ENCODE measurements at regions not wholly inside any gene's neighbourhood (a gene's known extent, or its start where the extent isn't known, plus 50 kb on each side); places are given as distances from the start of the nearest gene placed in this dataset.

GRCh38 chr22:47284360-47284759, 521.9 kb downstream of the TBC1D22A start:
- Histone ChIP-seq H3K27ac (ENCODE audit: low read length) (no peak overlapping the region), H3K4me1 (ENCODE audit: control insufficient read depth in 1 of 2, insufficient read depth in 2 of 2, low read length in 2 of 2) (no peaks in the 10 kb centered on the region), H3K9me3 (ENCODE audit: control insufficient read depth in 1 of 2, low read length in 2 of 2) (no peaks in the 10 kb centered on the region), H3K4me3 (ENCODE audit: low read depth in 1 of 2, low read length in 2 of 2) (no peak overlapping the region), H3K36me3 (ENCODE audit: control insufficient read depth in 1 of 2, insufficient read depth in 2 of 2, low read length in 2 of 2) (no peaks in the 10 kb centered on the region), H3K27me3 (ENCODE audit: low read depth, low read length) (no peaks in the 10 kb centered on the region)

GRCh38 chr22:47283616-47284270, 521.3 kb downstream of the TBC1D22A start:
- Histone ChIP-seq H3K27ac (ENCODE audit: low read length) (no peak overlapping the region), H3K9me3 (ENCODE audit: control insufficient read depth in 1 of 2, low read length in 2 of 2) (no peaks in the 10 kb centered on the region), H3K4me3 (ENCODE audit: low read depth in 1 of 2, low read length in 2 of 2) (no peak overlapping the region), H3K4me1 (ENCODE audit: control insufficient read depth in 1 of 2, insufficient read depth in 2 of 2, low read length in 2 of 2) (no peaks in the 10 kb centered on the region), H3K36me3 (ENCODE audit: control insufficient read depth in 1 of 2, insufficient read depth in 2 of 2, low read length in 2 of 2) (no peaks in the 10 kb centered on the region), H3K27me3 (ENCODE audit: low read depth, low read length) (no peaks in the 10 kb centered on the region)

GRCh38 chr22:47282851-47283250, 520.4 kb downstream of the TBC1D22A start:
- H3K27me3 ChIP-seq (ENCODE audit: low read depth, low read length): no peaks in the 10 kb centered on the region
- H3K9me3 ChIP-seq (ENCODE audit: control insufficient read depth in 1 of 2, low read length in 2 of 2): no peaks in the 10 kb centered on the region

GRCh38 chr22:47282366-47282765, 519.9 kb downstream of the TBC1D22A start:
- H3K36me3 ChIP-seq (ENCODE audit: control insufficient read depth in 1 of 2, insufficient read depth in 2 of 2, low read length in 2 of 2): no peaks in the 10 kb centered on the region
- no peak overlapping the region for H3K4me3 ChIP-seq (ENCODE audit: low read depth in 1 of 2, low read length in 2 of 2)
- H3K27me3 ChIP-seq (ENCODE audit: low read depth, low read length): no peaks in the 10 kb centered on the region
- H3K9me3 ChIP-seq (ENCODE audit: control insufficient read depth in 1 of 2, low read length in 2 of 2): no peaks in the 10 kb centered on the region
- no peak overlapping the region for H3K27ac ChIP-seq (ENCODE audit: low read length)
- H3K4me1 ChIP-seq (ENCODE audit: control insufficient read depth in 1 of 2, insufficient read depth in 2 of 2, low read length in 2 of 2): no peaks in the 10 kb centered on the region

More at GRCh38 chr22:47282851-47283250, 520.4 kb downstream of the TBC1D22A start:
- no peaks in the 10 kb centered on the region for H3K36me3 ChIP-seq (ENCODE audit: control insufficient read depth in 1 of 2, insufficient read depth in 2 of 2, low read length in 2 of 2)
- H3K4me3 ChIP-seq (ENCODE audit: low read depth in 1 of 2, low read length in 2 of 2): no peak overlapping the region
- H3K27ac ChIP-seq (ENCODE audit: low read length): no peak overlapping the region
- no peaks in the 10 kb centered on the region for H3K4me1 ChIP-seq (ENCODE audit: control insufficient read depth in 1 of 2, insufficient read depth in 2 of 2, low read length in 2 of 2)

- Histone ChIP-seq H3K4me3 (ENCODE audit: low read depth in 1 of 2, low read length in 2 of 2) (no peak overlapping the region), H3K4me1 (ENCODE audit: control insufficient read depth in 1 of 2, insufficient read depth in 2 of 2, low read length in 2 of 2) (no peaks in the 10 kb centered on the region), H3K9me3 (ENCODE audit: control insufficient read depth in 1 of 2, low read length in 2 of 2) (no peaks in the 10 kb centered on the region), H3K36me3 (ENCODE audit: control insufficient read depth in 1 of 2, insufficient read depth in 2 of 2, low read length in 2 of 2) (no peaks in the 10 kb centered on the region), H3K27ac (ENCODE audit: low read length) (no peak overlapping the region), H3K27me3 (ENCODE audit: low read depth, low read length) (no peaks in the 10 kb centered on the region)
Measured at GRCh38 chr22:47281126-47282106, 519.0 kb downstream of the TBC1D22A start.

- Histone ChIP-seq H3K4me3 (ENCODE audit: low read depth in 1 of 2, low read length in 2 of 2) (no peak overlapping the region), H3K36me3 (ENCODE audit: control insufficient read depth in 1 of 2, insufficient read depth in 2 of 2, low read length in 2 of 2) (no peaks in the 10 kb centered on the region), H3K27me3 (ENCODE audit: low read depth, low read length) (no peaks in the 10 kb centered on the region), H3K4me1 (ENCODE audit: control insufficient read depth in 1 of 2, insufficient read depth in 2 of 2, low read length in 2 of 2) (no peaks in the 10 kb centered on the region), H3K27ac (ENCODE audit: low read length) (no peak overlapping the region), H3K9me3 (ENCODE audit: control insufficient read depth in 1 of 2, low read length in 2 of 2) (no peaks in the 10 kb centered on the region)
Measured at GRCh38 chr22:47280301-47280700, 517.9 kb downstream of the TBC1D22A start.

- Histone ChIP-seq H3K4me1 (ENCODE audit: control insufficient read depth in 1 of 2, insufficient read depth in 2 of 2, low read length in 2 of 2) (no peaks in the 10 kb centered on the region), H3K27me3 (ENCODE audit: low read depth, low read length) (no peaks in the 10 kb centered on the region), H3K36me3 (ENCODE audit: control insufficient read depth in 1 of 2, insufficient read depth in 2 of 2, low read length in 2 of 2) (no peaks in the 10 kb centered on the region), H3K4me3 (ENCODE audit: low read depth in 1 of 2, low read length in 2 of 2) (no peak overlapping the region), H3K9me3 (ENCODE audit: control insufficient read depth in 1 of 2, low read length in 2 of 2) (no peaks in the 10 kb centered on the region), H3K27ac (ENCODE audit: low read length) (no peak overlapping the region)
Measured at GRCh38 chr22:47279746-47280145, 517.3 kb downstream of the TBC1D22A start.

GRCh38 chr22:47279337-47279736, 516.9 kb downstream of the TBC1D22A start:
- no peaks in the 10 kb centered on the region for H3K27me3 ChIP-seq (ENCODE audit: low read depth, low read length)
- no peaks in the 10 kb centered on the region for H3K36me3 ChIP-seq (ENCODE audit: control insufficient read depth in 1 of 2, insufficient read depth in 2 of 2, low read length in 2 of 2)
- H3K27ac ChIP-seq (ENCODE audit: low read length): no peak overlapping the region
- H3K4me1 ChIP-seq (ENCODE audit: control insufficient read depth in 1 of 2, insufficient read depth in 2 of 2, low read length in 2 of 2): no peaks in the 10 kb centered on the region
- no peaks in the 10 kb centered on the region for H3K9me3 ChIP-seq (ENCODE audit: control insufficient read depth in 1 of 2, low read length in 2 of 2)
- H3K4me3 ChIP-seq (ENCODE audit: low read depth in 1 of 2, low read length in 2 of 2): no peak overlapping the region

GRCh38 chr22:47278655-47279054, 516.2 kb downstream of the TBC1D22A start:
- no peak overlapping the region for H3K4me3 ChIP-seq (ENCODE audit: low read depth in 1 of 2, low read length in 2 of 2)
- H3K9me3 ChIP-seq (ENCODE audit: control insufficient read depth in 1 of 2, low read length in 2 of 2): no peaks in the 10 kb centered on the region
- H3K27me3 ChIP-seq (ENCODE audit: low read depth, low read length): no peaks in the 10 kb centered on the region
- no peaks in the 10 kb centered on the region for H3K4me1 ChIP-seq (ENCODE audit: control insufficient read depth in 1 of 2, insufficient read depth in 2 of 2, low read length in 2 of 2)
- H3K27ac ChIP-seq (ENCODE audit: low read length): no peak overlapping the region
- no peaks in the 10 kb centered on the region for H3K36me3 ChIP-seq (ENCODE audit: control insufficient read depth in 1 of 2, insufficient read depth in 2 of 2, low read length in 2 of 2)

GRCh38 chr22:47277531-47277930, 515.1 kb downstream of the TBC1D22A start:
- Histone ChIP-seq H3K4me3 (ENCODE audit: low read depth in 1 of 2, low read length in 2 of 2) (no peak overlapping the region), H3K27ac (ENCODE audit: low read length) (no peak overlapping the region), H3K4me1 (ENCODE audit: control insufficient read depth in 1 of 2, insufficient read depth in 2 of 2, low read length in 2 of 2) (no peaks in the 10 kb centered on the region), H3K36me3 (ENCODE audit: control insufficient read depth in 1 of 2, insufficient read depth in 2 of 2, low read length in 2 of 2) (no peaks in the 10 kb centered on the region), H3K9me3 (ENCODE audit: control insufficient read depth in 1 of 2, low read length in 2 of 2) (no peaks in the 10 kb centered on the region), H3K27me3 (ENCODE audit: low read depth, low read length) (no peaks in the 10 kb centered on the region)

- no peaks in the 10 kb centered on the region for H3K9me3 ChIP-seq (ENCODE audit: control insufficient read depth in 1 of 2, low read length in 2 of 2)
- no peaks in the 10 kb centered on the region for H3K27me3 ChIP-seq (ENCODE audit: low read depth, low read length)
- H3K36me3 ChIP-seq (ENCODE audit: control insufficient read depth in 1 of 2, insufficient read depth in 2 of 2, low read length in 2 of 2): no peaks in the 10 kb centered on the region
- no peak overlapping the region for H3K4me3 ChIP-seq (ENCODE audit: low read depth in 1 of 2, low read length in 2 of 2)
- H3K4me1 ChIP-seq (ENCODE audit: control insufficient read depth in 1 of 2, insufficient read depth in 2 of 2, low read length in 2 of 2): no peaks in the 10 kb centered on the region
- no peak overlapping the region for H3K27ac ChIP-seq (ENCODE audit: low read length)
Measured at GRCh38 chr22:47276991-47277390, 514.5 kb downstream of the TBC1D22A start.

Measured in muscle layer of duodenum (tissue), 2 donors.